GM19397 (cell line): ENCODE measurements at regions not wholly inside any gene's neighbourhood (a gene's known extent, or its start where the extent isn't known, plus 50 kb on each side); places are given as distances from the start of the nearest gene placed in this dataset.

Experiments used
- ATAC-seq: cut with Tn5 transposase; IDR thresholded peaks from one replicate; pipeline ENCODE4 v1.9.1; 2021; ENCODE audit warnings: mild to moderate bottlenecking, moderate library complexity; ENCODE audit not compliant: unreplicated experiment

DNA sequence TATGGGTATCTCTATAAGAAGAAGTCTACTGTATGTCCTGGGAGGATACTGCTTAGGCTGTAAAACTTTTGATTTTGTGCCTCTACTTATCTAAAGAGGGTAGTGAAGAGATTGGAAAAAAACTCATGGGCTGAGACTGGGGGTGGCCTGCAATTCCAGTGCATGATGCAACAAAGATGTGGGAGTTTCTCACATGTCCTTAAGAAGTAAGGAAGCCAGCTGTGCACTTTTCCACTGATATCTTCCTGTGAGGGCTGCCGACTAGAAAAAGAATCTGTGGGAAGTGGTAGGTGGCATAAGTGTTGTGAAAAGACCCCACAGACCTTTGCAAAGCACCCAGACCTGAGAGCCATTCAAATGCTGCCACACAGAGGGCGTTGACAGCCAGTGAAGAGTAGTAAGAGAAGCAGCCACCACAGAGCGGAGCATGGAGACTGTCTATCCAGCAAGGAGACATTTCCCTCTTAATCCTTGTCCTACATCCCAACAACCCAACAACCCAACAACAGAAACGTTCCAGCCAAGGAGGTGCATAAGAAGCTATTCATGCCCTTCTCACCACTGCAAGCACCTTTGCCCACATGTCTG is 65.1 kb downstream of the PFDN4 start:
- no peak for ATAC-seq

DNA sequence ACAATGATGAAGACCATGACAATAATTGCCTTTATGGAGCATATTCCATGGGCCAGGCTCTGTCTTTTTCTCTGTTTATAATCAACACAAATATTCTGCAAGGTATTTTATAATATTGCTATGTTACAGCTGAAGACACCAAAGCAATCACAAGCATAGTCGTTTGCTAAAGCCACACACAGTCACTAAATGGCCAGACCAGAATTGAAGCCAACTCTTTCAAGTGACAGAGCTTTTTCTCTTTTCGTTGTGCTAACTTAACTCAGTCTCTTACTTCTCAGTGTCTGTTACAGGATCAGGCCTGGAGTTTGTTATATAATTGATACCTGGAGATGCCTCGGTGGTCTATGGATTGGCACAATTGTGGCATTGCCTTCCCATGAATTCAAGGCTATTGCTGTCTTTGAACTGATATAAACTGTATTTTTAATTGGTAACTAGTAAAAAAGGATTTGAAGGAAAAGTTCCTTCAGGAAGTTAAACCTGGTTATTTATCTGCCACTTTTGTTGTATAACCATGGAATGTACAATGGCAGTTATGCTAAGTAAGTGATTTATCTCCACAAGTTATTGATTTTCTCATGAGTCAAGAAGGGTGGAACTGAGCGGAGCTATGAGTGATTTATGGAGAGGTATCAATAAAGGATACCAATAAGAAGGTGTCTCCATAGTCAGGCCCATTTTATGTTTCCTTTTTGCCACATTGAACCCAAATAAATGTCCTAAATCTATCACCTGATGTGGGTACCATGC is 67.6 kb downstream of the PFDN4 start:
- no peak for ATAC-seq

DNA sequence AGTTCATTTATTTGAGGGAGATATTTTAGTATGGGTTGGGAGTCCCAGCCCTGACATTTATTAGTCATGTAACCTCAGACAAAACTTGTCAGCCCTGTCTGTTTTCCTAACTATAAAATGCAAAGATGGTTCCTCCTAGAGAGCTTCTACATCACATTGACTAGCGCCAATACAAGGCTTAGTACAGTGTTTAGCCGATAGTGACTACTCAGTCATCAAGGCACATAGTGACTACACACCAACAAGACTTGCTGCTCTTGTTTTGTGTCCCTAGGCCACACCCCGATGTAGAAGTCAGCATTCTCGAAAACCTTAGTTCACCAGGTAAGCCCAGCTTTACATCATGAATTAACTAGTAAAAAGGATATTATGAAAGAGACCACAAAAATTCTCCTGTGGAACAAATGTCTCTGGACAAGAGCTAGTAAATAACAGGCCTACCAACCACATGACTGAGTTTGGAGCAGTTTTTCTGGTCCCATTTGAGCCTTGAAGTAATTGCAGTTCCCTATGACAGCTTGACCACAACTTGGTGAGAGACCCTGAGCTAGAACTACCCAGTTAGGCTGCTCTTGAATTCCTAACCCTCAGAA is 68.8 kb downstream of the PFDN4 start:
- no peak for ATAC-seq

DNA sequence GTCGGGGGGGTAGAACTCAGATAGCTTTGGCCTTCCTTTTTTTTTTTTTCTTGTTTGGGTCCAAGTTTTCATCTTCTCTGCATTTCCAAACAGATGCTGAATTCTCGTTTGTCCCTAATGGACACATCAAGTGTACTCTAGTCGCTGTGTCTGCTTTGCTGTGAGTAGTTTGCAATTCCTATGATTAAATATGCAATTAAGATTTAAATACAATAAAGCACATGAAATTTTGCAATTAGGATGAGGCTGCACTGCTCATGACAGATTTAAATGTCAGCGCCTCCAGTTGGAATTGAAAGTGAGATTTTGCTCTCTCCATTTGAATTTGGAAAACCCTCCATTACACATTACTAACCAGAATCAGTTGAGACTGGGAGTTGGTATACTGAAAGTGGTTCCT is 70.4 kb downstream of the PFDN4 start:
- no peak for ATAC-seq

DNA sequence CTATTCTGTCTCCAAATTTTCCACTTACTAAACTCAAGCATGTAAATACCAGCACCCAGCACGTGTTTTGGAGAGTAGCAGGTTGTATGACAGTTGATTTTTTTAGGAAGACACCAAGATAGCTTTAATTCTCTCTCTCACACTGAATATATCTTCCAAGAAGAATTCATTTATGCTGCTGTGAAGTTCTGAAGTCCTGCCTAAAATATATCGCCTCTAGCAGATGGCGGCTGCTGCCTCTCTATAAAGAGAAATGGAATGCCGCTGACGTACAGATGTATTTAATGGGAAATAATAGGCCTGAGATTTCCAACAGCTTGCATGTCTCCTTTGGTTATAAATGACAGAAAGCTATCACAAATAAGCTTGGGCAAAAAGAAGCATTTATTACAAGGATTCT is 74.7 kb downstream of the PFDN4 start:
- no peak for ATAC-seq

DNA sequence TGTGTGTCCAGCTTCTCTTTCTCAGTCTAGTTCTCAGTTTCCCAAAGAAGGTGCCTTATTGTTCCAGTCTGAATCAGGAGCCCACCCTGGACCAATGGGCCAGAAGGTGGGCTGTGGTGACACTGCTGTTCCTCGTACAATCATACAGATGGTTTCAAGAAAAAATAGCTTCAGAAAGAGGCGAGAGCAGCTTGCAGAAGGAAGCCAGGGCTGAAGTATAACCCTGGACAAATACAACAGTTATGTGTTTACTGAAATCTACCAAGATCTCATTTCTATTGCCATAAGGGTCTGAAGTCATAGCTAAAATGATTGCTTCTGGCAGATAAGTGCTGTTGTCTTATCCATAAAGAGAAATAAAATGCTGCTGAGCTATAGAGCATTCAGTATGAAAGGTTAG is 75.4 kb downstream of the PFDN4 start:
- no peak for ATAC-seq

DNA sequence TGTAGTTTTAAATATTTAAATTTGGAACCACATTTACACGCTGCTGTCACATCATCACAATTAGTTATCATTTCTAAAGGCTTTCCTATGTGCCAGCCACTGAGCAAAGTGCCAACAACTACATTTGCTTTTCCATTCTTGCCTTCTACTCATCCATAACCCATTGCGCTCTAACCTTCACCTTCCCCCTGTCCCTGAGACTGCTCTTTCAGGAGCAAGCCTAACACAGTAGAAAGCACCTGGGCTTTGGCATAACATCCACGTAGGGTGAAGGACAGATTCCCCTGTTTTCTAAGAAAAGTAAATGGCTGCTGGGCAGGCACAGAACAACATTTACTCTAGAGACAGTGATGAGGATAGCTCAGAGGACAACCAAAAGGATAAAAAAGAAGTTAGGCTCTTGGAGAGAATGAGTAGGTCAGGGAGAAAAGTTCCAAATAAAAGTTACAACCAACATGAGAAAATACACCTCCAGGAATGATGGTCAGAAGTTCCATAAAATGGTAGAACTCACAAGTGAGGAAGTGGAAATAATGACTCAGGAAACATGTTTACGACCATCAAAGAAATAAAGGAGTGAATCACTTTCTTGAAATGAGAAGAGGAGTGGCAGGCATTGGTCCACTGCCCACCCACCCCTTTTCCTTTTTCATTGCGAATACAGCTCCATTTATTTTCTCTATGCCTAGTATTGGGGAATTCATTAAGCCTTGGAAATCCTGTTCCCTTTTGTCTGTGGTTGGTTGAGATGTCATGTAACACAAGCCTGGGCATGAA is 77.2 kb downstream of the PFDN4 start:
- no peak for ATAC-seq

DNA sequence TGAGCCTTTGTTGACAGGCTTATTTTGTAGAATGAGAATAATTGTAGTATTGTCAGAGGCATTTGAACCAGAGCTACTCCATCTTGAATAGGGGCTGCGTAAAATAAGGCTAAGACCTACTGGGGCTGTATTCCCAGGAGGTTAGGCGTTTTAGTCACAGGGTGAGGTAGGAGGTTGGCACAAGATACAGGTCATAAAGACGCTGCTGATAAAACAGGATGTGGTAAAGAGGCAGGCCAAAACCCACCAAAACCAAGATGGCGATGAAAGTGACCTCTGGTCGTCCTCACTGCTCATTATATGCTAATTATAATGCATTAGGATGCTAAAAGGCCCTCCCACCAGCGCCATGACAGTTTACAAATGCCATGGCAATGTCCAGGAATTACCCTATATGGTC is 82.7 kb downstream of the PFDN4 start:
- no peak for ATAC-seq

DNA sequence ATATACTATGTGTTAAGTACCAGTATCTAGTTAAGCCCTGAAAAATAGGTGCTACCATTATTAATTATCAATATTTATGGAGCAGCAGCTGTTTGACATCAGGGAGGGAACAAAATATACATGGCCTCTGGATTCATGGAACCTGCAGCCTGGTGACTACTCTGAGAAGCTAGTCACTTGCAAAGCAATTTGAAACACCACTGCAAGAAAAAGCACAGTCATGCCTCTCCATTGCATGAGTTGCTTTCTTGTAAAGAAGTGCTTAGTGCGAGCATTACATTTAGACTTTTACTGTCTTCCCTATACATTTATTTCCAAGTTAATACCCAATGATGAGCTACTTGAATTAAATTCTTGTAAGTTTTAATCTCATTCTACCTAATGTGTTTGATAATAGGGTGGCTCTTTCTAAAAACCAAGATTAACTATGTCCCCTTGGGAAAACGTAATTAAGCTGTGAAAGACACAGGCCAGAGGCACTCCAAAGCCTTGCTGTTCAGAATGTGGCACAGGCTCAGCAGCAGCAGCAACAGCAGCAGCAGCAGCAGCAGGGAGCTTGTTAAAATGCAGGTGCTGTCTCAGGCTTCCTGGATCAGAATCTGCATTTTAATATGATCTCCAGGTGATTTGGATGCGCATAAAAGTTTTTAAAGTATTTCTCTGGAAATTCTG is 83.6 kb downstream of the PFDN4 start:
- no peak for ATAC-seq

DNA sequence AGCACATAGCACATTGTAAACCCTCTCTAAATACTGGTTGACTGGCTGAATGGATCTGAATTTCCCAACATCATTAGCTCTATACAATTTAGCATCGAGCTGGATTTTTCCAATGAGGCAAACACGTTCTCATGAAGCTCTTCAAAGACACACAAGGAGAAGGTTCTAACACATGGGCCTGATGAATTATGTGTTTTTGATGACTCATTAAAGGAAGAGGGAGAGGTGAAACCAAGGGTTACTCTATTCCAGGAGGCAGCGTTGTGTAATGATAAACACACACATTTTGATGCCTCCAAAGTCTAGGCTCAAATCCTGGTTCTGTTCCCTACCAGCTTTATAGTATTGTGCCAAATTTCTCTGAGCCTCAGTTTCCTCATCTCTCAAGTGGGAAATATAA is 84.3 kb downstream of the PFDN4 start:
- ATAC-seq = no peak

DNA sequence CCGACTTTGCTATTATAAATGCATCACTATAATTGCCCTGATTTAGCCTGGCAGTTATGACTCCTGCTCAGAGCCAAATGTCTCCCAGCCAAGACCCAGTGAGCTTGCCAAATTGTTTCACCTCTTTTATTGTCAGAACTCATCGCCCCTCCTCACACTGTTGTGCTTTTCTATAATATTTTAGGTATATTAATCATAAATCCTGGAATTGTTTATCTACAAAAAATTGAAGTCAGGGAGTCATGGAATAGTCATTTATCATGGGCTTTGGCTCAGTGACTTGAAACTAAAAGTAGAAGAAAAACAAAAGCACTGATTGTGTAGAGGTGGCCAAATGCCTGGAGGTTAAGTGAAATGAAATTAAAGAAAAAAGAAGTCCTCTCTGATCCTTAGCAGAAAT is 85.6 kb downstream of the PFDN4 start:
- no peak for ATAC-seq

DNA sequence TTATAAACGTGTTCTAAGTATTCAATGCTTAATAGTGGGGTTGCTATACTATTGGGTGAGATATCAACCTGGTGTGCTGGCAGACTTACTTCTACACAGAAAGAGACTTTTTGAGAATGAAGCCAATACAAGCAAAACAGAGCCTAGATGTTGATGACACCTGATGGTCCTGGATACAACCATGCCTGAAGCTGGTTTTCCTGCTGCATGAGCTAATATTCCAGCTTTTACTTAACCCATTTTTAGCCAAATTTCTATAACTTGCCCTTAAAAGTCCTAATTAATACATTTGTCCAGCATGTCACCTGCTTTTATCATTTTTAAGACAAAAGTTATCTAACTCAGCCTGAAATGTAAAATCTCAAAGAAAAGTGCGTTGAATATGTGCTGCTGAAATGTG is 86.2 kb downstream of the PFDN4 start:
- ATAC-seq = no peak

DNA sequence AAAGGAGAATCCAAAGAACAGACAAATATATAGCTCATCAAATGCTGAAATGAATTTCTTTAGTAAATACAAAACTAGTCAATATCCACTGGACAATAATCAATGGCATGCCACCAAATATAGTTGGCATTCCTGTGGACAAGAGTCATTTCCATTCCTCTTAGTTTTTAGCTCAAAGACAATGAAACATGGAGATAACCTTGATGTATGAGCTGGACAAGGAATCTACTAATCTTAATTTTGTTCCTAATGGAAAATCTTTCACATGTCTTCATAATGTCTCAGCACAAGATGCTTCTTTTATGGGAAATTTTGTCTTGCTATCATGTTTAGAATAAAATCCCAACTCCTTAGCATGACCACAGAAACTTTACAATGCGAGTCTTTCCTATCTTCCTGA is 87.8 kb downstream of the PFDN4 start:
- no peak for ATAC-seq

DNA sequence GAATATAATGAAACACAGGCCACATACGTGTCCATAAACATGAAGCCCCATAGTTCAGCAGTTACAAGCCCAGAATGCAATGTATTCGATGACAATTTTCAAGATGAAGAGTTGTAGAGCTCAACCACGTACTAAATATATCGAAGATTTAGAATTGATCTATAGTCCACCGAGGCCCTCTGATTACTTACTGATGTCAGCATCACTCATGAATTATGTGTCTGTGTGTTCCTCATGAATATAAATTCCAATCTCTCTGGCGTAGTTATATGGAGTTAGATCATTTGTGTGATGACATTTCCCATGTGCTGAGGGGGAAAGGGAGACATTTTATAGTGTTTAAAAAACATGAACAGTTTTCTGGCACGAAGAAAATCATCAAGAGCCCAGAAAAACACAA is 97.5 kb downstream of the PFDN4 start:
- no peak for ATAC-seq

DNA sequence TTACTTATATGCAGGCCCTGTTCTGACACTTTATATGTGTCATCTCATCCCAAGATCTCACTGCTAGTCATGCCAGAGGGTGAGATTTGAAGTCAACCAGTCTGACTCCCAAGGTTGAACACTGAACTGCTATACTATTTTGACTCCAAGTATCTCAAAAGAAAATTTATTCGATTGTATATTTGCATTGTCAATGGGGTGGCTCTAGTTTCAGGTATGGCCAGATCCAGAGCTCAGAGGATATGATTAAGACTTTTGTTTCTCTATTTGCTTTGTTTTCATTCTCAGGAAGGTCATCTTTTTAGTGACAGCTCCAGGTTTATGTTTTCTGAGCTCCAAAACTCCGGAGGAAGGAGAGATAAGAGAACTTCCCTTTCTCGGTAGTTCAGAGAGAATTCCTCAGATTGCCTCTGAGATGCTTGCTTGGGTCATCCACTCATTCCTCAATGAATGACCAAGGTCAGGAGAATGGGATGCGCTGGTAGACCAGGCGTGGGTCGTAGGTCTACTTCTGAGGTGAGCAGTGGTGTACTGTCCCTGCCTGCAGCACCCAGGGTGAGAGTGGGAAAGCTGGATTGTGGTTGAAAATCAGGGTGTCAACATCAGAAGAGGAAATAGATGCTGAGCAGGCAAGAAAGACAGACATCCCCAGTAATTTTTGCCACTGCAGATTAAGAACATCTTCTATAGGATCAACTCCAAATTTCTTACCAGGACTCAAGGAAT is 99.3 kb downstream of the PFDN4 start:
- ATAC-seq = no peak

DNA sequence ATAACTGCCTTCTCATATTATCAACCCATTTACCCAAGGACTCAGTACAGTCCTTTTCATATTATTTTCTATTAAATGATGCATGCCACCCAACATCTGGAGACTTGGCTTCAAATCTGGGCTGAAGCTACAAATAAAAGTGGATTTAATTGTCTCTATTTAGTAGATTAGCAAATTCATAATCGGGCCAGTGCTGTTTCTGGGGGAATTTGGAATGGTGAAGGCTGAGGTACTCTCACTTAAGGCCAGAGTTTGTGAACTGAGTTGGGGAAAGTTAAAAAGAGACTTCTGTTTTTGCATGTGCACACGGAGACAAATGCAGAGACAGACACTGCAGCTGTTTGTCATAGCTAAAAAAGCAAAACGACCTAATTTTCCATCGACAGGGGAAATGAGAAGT is 100.9 kb downstream of the PFDN4 start:
- no peak for ATAC-seq

DNA sequence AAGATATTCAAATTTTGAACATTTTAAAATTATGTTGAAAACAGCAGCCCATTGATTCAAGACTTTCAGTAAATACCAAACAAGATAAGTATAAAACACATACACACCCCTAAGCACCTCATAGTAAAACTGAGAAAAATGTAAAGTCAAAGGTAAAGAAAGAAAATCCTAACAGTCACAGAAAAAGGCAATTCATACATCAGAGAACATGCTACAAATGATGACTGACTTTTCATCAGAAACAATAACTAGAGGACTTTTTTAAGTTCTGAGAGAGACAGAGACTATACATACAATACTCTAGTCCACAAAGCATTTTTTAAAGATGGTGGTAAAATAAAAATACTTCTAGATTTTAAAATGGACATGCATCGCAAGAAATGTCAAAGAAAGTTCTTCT is 111.0 kb downstream of the PFDN4 start:
- ATAC-seq = no peak

DNA sequence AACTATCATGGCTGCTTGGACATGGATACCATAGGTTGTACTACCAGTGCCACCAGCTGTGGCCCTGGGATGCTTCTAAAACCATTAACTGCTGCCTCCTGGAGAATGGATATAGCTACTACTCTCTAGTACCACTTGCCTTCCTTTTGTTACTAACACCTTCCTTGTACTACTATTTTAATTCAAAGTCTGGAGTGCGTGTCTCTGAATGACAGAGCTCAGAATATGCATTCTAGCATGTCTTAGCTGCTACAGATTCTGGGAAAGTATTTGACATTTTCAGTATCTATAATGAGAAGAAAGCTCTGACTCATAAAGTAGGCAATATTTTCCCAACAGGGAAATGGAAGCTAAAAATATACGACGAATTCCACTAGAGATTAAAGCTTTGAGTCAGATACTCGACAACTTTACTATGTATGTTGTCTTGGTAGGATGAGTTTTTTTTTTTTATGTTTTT is 112.3 kb downstream of the PFDN4 start:
- no peak for ATAC-seq

DNA sequence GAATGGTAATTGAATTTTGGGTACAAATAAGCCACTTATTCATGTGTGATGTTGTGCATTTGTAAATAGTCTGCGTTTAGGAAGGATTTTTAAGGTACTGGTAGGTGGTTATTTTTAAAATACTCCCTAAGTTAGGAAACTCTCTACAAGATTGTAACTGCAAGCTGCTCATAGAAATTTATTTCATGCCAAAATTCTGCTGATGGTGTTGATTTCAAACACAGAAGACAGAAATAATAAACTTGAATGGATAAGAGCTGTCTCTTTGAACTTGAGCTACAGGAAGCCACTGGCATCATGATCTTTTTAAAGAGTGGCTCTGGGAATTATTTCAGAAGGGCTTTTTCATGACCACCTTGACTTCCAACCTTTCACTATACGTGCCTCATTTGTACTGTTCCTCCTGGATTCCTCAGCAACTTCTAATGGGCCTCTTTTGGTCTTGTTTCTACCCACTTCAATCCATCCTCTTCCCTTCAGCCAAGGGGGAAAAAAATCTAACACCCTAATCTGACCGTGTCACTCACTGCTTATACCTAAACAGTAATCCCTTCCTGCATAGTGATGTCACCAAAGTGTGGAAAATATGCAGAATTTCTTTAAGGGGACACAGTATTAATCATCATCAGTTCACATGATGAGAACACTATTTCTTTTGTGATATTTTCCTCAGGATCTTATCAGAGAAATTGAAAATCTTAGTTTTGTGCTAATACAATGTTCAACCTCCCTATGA is 113.6 kb downstream of the PFDN4 start:
- no peak for ATAC-seq

DNA sequence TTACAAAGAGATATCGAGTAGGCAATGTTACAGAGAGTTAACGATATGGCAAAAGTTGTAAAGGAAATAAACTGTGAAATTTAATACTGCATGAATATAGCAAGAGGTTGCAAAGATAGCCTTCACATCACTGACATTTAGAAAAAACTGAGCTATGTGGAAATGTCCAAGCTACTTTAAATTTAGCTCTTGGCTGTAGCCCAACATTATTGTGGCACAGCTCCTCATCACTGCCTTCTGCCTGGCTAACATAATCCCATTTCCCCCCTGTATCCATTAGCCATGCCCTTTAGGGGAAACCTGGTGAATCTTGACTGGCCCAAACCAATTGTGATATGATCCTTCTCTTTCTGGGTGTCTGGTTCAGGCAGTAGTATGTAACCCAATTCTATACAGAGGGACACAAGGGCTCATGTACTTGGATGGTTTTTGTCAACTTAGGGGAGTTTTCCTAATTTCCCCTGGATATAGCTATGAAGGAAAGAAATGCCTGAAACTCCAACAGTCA is 115.4 kb downstream of the PFDN4 start:
- ATAC-seq = no peak
